ENCODE measurements at regions not wholly inside any gene's neighbourhood (a gene's known extent, or its start where the extent isn't known, plus 50 kb on each side); places are given as distances from the start of the nearest gene placed in this dataset.

DNA sequence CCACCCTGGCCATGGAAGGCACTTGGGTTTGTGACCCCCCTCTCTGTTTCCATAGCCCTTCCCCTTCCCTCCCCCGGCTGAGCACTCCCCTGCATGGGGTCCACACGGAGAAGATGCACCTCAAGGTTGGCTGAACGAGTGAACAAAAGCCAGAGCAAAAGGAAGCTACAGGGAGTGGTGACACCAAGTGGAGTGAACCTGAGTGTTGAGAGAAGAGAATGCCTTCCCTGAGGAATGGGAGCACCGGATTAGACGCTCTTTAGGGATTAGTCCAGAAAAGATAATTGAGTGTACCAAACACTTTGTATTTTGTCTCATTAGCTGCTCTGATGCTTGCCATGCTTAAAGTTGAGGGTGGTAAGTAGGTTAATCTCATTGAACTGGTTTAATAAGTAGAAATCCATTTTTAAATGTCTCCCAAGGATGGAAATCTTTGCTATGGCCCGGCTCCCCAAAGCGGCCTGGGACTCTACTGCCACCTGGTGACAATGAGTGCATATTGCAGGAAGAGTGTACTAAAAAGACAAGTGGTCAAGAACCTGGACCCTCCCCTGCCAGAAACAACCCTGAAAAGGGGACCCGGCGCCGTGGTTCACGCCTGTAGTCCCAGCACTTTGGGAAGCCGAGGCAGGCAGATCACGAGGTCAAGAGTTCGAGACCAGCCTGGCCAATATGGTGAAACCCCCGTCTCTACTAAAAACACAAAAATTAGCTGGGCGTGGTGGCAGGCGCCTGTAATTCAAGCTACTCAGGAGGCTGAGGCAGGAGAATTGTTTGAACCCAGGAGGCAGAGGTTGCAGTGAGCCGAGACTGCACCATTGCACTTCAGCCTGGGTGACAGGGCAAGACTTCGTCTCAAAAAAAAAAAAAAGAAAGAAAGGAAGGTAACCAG, 150.6 kb upstream of the ZC3H12A start:
- no peak overlapping the region for H3K4me3 ChIP-seq (ENCODE audit: low read depth in 2 of 2, low read length in 2 of 2)
- DNase-seq (ENCODE audit: low read depth, low spot score) (peak; percentile 27), ATAC-seq (no peak)
- POLR2A ChIA-PET = no interaction called here
- in situ Hi-C loops (cut with HindIII; ENCODE audit: low pct_unique_long_range_greater_than_20kb, low sequenced_read_pairs) = no loop called here
- BruUV-seq (replicated peaks) = no TSS peak
- H3K4me1 ChIP-seq (ENCODE audit: control insufficient read depth, insufficient read depth, low read length) = no peaks in the 10 kb centered on the region
- CTCF ChIA-PET = interaction anchor here (0.6 to 1.2 kb wide), 5 partner anchors 13 to 1781 kb away, joined by 3 to 10 read pairs (median 3); no protein-coding TSS in a partner anchor
- intact Hi-C loops (cut with micrococcal nuclease; ENCODE audit: unreplicated experiment) = loop anchor here (5.0 to 10.0 kb wide), 3 partner anchors 279 to 769 kb away; no protein-coding TSS in a partner anchor
- TF ChIP-seq SIN3A (IDR thresholded peaks at IDR 0.05; ENCODE audit: borderline replicate concordance, insufficient read depth, low read depth, low read length) (no peak), POLR2AphosphoS5 (IDR thresholded peaks at IDR 0.05; ENCODE audit: low read depth, low read length) (no peak), TCF7L2 (IDR thresholded peaks at IDR 0.05; ENCODE audit: low read depth, low read length) (no peak)
- TF ChIP-seq, protein P1, sequence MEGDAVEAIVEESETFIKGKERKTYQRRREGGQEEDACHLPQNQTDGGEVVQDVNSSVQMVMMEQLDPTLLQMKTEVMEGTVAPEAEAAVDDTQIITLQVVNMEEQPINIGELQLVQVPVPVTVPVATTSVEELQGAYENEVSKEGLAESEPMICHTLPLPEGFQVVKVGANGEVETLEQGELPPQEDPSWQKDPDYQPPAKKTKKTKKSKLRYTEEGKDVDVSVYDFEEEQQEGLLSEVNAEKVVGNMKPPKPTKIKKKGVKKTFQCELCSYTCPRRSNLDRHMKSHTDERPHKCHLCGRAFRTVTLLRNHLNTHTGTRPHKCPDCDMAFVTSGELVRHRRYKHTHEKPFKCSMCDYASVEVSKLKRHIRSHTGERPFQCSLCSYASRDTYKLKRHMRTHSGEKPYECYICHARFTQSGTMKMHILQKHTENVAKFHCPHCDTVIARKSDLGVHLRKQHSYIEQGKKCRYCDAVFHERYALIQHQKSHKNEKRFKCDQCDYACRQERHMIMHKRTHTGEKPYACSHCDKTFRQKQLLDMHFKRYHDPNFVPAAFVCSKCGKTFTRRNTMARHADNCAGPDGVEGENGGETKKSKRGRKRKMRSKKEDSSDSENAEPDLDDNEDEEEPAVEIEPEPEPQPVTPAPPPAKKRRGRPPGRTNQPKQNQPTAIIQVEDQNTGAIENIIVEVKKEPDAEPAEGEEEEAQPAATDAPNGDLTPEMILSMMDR (IDR thresholded peaks at IDR 0.05) = peak; percentile 95
- peaks cover 11% of the 10 kb centered on the region; the same call in 1 of the 2 replicates for H3K27me3 ChIP-seq (ENCODE audit: control insufficient read depth, insufficient read depth, low read length)
- no peak overlapping the region for H3K27ac ChIP-seq (ENCODE audit: low read length)
- H3K36me3 ChIP-seq (ENCODE audit: control insufficient read depth, insufficient read depth, low read length) = no peaks in the 10 kb centered on the region
- H3K9me3 ChIP-seq (ENCODE audit: control insufficient read depth, insufficient read depth, low read depth, low read length) = no peaks in the 10 kb centered on the region

DNA sequence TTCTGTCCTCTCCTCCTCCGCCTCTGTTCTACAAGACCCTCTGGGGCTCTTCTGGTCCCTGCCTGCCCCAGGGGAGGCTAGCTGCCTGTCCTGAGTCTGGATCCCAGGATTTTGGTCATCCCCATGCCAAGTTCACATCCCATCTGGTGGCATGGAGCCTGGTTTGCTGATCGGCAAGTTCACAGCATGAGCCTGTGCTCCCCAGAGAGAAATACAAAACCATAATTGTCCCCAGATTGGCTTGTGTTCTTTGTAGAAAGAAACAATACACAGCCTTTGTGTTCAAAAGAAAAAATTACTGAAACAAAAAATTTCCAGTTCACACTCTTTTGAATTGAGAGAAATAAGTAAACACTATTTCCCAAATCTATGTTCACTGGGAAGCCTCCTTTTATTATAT, 149.4 kb upstream of the ZC3H12A start:
- Histone ChIP-seq H3K27me3 (ENCODE audit: control insufficient read depth, insufficient read depth, low read length) (peaks cover 11% of the 10 kb centered on the region; the same call in 1 of the 2 replicates), H3K27ac (ENCODE audit: low read length) (no peak overlapping the region), H3K9me3 (ENCODE audit: control insufficient read depth, insufficient read depth, low read depth, low read length) (no peaks in the 10 kb centered on the region), H3K36me3 (ENCODE audit: control insufficient read depth, insufficient read depth, low read length) (no peaks in the 10 kb centered on the region), H3K4me1 (ENCODE audit: control insufficient read depth, insufficient read depth, low read length) (no peaks in the 10 kb centered on the region), H3K4me3 (ENCODE audit: low read depth in 2 of 2, low read length in 2 of 2) (no peak overlapping the region)
- in situ Hi-C loops (cut with HindIII; ENCODE audit: low pct_unique_long_range_greater_than_20kb, low sequenced_read_pairs) = no loop called here
- ATAC-seq (no peak), DNase-seq (ENCODE audit: low read depth, low spot score) (no peak)
- no TSS peak for BruUV-seq (replicated peaks)
- TF ChIP-seq, protein P1 (IDR thresholded peaks at IDR 0.05) = no peak
- TF ChIP-seq TCF7L2 (IDR thresholded peaks at IDR 0.05; ENCODE audit: low read depth, low read length) (no peak), POLR2AphosphoS5 (IDR thresholded peaks at IDR 0.05; ENCODE audit: low read depth, low read length) (no peak), SIN3A (IDR thresholded peaks at IDR 0.05; ENCODE audit: borderline replicate concordance, insufficient read depth, low read depth, low read length) (no peak)
- TF ChIP-seq, protein P2, sequence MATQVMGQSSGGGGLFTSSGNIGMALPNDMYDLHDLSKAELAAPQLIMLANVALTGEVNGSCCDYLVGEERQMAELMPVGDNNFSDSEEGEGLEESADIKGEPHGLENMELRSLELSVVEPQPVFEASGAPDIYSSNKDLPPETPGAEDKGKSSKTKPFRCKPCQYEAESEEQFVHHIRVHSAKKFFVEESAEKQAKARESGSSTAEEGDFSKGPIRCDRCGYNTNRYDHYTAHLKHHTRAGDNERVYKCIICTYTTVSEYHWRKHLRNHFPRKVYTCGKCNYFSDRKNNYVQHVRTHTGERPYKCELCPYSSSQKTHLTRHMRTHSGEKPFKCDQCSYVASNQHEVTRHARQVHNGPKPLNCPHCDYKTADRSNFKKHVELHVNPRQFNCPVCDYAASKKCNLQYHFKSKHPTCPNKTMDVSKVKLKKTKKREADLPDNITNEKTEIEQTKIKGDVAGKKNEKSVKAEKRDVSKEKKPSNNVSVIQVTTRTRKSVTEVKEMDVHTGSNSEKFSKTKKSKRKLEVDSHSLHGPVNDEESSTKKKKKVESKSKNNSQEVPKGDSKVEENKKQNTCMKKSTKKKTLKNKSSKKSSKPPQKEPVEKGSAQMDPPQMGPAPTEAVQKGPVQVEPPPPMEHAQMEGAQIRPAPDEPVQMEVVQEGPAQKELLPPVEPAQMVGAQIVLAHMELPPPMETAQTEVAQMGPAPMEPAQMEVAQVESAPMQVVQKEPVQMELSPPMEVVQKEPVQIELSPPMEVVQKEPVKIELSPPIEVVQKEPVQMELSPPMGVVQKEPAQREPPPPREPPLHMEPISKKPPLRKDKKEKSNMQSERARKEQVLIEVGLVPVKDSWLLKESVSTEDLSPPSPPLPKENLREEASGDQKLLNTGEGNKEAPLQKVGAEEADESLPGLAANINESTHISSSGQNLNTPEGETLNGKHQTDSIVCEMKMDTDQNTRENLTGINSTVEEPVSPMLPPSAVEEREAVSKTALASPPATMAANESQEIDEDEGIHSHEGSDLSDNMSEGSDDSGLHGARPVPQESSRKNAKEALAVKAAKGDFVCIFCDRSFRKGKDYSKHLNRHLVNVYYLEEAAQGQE (IDR thresholded peaks at IDR 0.05; ENCODE audit: insufficient read depth in 1 of 2, low read depth in 2 of 2, low read length in 1 of 2) = no peak
- POLR2A ChIA-PET = no interaction called here
- intact Hi-C loops (cut with micrococcal nuclease; ENCODE audit: unreplicated experiment) = loop anchor here (10.0 kb wide), 2 partner anchors 280 to 770 kb away; no protein-coding TSS in a partner anchor
- CTCF ChIA-PET = no interaction called here
